Peyer's patch (tissue), 4 donors: ENCODE measurements at regions not wholly inside any gene's neighbourhood (a gene's known extent, or its start where the extent isn't known, plus 50 kb on each side); places are given as distances from the start of the nearest gene placed in this dataset.

Source experiments
- DNase-seq, 3 donors: peaks; one replicate each; pipeline ENCODE4 v3.0.0-alpha.2; 2017 to 2019
- H3K27ac ChIP-seq, 4 donors: fragments of 200-600 bp; sonication (generic); one replicate each; pipeline ENCODE4 v1.5.1; 2016 to 2019
- H3K27me3 ChIP-seq, 2 donors: fragments of 200-600 bp; sonication (generic); one replicate each; pipeline ENCODE4 v1.5.1; 2019
- H3K36me3 ChIP-seq, 3 donors: fragments of 200-600 bp; sonication (generic); one replicate each; pipeline ENCODE4 v1.5.1; 2016 to 2019
- H3K4me1 ChIP-seq, 4 donors: fragments of 200-600 bp; sonication (generic); one replicate each; pipeline ENCODE4 v1.5.1; 2016 to 2019
- H3K4me3 ChIP-seq, 4 donors: fragments of 200-600 bp; sonication (generic); 1 replicate in 3 of 4; 2 replicates in 1 of 4; pipeline ENCODE4 v1.5.1; 2016 to 2019; ENCODE audit warnings: mild to moderate bottlenecking in 1 of 4
- H3K9me3 ChIP-seq, 4 donors: fragments of 200-600 bp; sonication (generic); one replicate each; pipeline ENCODE4 v1.5.1; 2016 to 2019; ENCODE audit warnings: mild to moderate bottlenecking in 1 of 4
- CTCF ChIP-seq, 6 experiments: fragments of 450-650 bp in 4 of 6; fragments of 200-600 bp in 2 of 6; sonication (generic) in 1 of 6; IDR thresholded peaks; one replicate each; pipeline ENCODE4 v1.5.1; 2017 to 2019; ENCODE audit warnings: antibody characterized with exemption in 6 of 6, mild to moderate bottlenecking in 3 of 6, moderate library complexity in 1 of 6
- POLR2A ChIP-seq, 2 donors: fragments of 450-650 bp; IDR thresholded peaks; one replicate each; pipeline ENCODE4 v1.5.1; 2017; ENCODE audit warnings: antibody characterized with exemption in 2 of 2, mild to moderate bottlenecking in 2 of 2, moderate library complexity in 2 of 2

GRCh38 chr5:39709032-39709431 lies 284.3 kb upstream of the DAB2 start:
- Histone ChIP-seq H3K27me3 (no peaks in the 10 kb centered on the region), H3K36me3 (no peaks in the 10 kb centered on the region), H3K27ac (no peak overlapping the region), H3K4me3 (no peak overlapping the region), H3K4me1 (no peaks in the 10 kb centered on the region), H3K9me3 (no peaks in the 10 kb centered on the region)
- DNase-seq: no peak
- no peak for TF ChIP-seq POLR2A (IDR thresholded peaks at IDR 0.05)
- TF ChIP-seq CTCF (IDR thresholded peaks at IDR 0.05): no peak

GRCh38 chr5:39702928-39703327 lies 278.1 kb upstream of the DAB2 start:
- no peak for DNase-seq
- Histone ChIP-seq H3K4me3 (no peak overlapping the region), H3K9me3 (no peaks in the 10 kb centered on the region), H3K4me1 (no peaks in the 10 kb centered on the region), H3K36me3 (no peaks in the 10 kb centered on the region), H3K27me3 (no peaks in the 10 kb centered on the region), H3K27ac (no peak overlapping the region)
- TF ChIP-seq POLR2A (IDR thresholded peaks at IDR 0.05) (no peak), CTCF (IDR thresholded peaks at IDR 0.05) (no peak)

- DNase-seq: no peak
- H3K9me3 ChIP-seq: no peaks in the 10 kb centered on the region
- H3K27me3 ChIP-seq: no peaks in the 10 kb centered on the region
- H3K4me3 ChIP-seq: no peak overlapping the region
- no peaks in the 10 kb centered on the region for H3K4me1 ChIP-seq
- no peak overlapping the region for H3K27ac ChIP-seq
- TF ChIP-seq POLR2A (IDR thresholded peaks at IDR 0.05): no peak
- no peak for TF ChIP-seq CTCF (IDR thresholded peaks at IDR 0.05)
- H3K36me3 ChIP-seq: no peaks in the 10 kb centered on the region
Observed at GRCh38 chr5:39700523-39700922, 275.7 kb upstream of the DAB2 start.

- Histone ChIP-seq H3K4me3 (no peak overlapping the region), H3K27ac (no peak overlapping the region), H3K9me3 (no peaks in the 10 kb centered on the region), H3K4me1 (no peaks in the 10 kb centered on the region), H3K27me3 (no peaks in the 10 kb centered on the region), H3K36me3 (no peaks in the 10 kb centered on the region)
- DNase-seq: no peak
- TF ChIP-seq POLR2A (IDR thresholded peaks at IDR 0.05) (no peak), CTCF (IDR thresholded peaks at IDR 0.05) (no peak)
Observed at GRCh38 chr5:39698838-39699560, 274.2 kb upstream of the DAB2 start.

- no peak overlapping the region for H3K27ac ChIP-seq
- no peak overlapping the region for H3K4me3 ChIP-seq
- H3K4me1 ChIP-seq: no peaks in the 10 kb centered on the region
- no peak for TF ChIP-seq CTCF (IDR thresholded peaks at IDR 0.05)
- TF ChIP-seq POLR2A (IDR thresholded peaks at IDR 0.05): no peak
- no peaks in the 10 kb centered on the region for H3K9me3 ChIP-seq
- H3K27me3 ChIP-seq: no peaks in the 10 kb centered on the region
- H3K36me3 ChIP-seq: no peaks in the 10 kb centered on the region
- DNase-seq: no peak
Observed at GRCh38 chr5:39697881-39698280, 273.1 kb upstream of the DAB2 start.
